K562 (cell line): ENCODE measurements at regions not wholly inside any gene's neighbourhood (a gene's known extent, or its start where the extent isn't known, plus 50 kb on each side); places are given as distances from the start of the nearest gene placed in this dataset.

Experiments used
- RBM22 ChIP-seq: fragments of 200-400 bp; formaldehyde crosslinking; IDR thresholded peaks from 2 replicates; pipeline ENCODE4 v1.6.1; 2018; ENCODE audit warnings: low read length, low read depth; ENCODE audit not compliant: poor library complexity, severe bottlenecking
- SMARCB1 ChIP-seq: IDR thresholded peaks from 2 replicates; pipeline ENCODE4 v1.6.1; 2011; ENCODE audit warnings: improper control_type of control experiment, low read depth; ENCODE audit not compliant: insufficient read length
- TAF15 ChIP-seq: fragments of 200-400 bp; formaldehyde crosslinking; IDR thresholded peaks from 2 replicates; pipeline ENCODE4 v1.6.1; 2017; ENCODE audit warnings: mild to moderate bottlenecking, low read depth, low read length, moderate library complexity
- ZNF212 ChIP-seq: fragments of 450-650 bp; formaldehyde crosslinking; IDR thresholded peaks from 2 replicates; pipeline ENCODE4 v1.4.0; 2020; ENCODE audit warnings: mild to moderate bottlenecking
- ZNF780A ChIP-seq: fragments of 250-450 bp; sonication (Bioruptor Pico); IDR thresholded peaks from 2 replicates; pipeline ENCODE4 v1.5.0; 2021; ENCODE audit warnings: mild to moderate bottlenecking
- TF ChIP-seq, protein P1 (sequence below): fragments of 200-600 bp; sonication (generic); IDR thresholded peaks from one replicate; pipeline ENCODE4 v1.6.1; 2012; ENCODE audit warnings: mild to moderate bottlenecking, low read depth, low read length, inconsistent platforms
- TF ChIP-seq, protein P2 (sequence below): sonication (generic); formaldehyde crosslinking; IDR thresholded peaks from 2 replicates; pipeline ENCODE4 v1.8.1; 2023; ENCODE audit warnings: mild to moderate bottlenecking, missing genetic modification reagents
- TF ChIP-seq, protein P3 (sequence below): fragments of 450-650 bp; IDR thresholded peaks from 2 replicates; pipeline ENCODE4 v1.7.1; 2018; ENCODE audit warnings: mild to moderate bottlenecking, low read depth; ENCODE audit not compliant: partially characterized antibody
- TF ChIP-seq, protein P4 (sequence below), 2 experiments: fragments of 200-800 bp in 1 of 2; sonication (Bioruptor generic) in 1 of 2; sonication (generic) in 1 of 2; formaldehyde crosslinking in 1 of 2; IDR thresholded peaks in 1 of 2; conservative IDR thresholded peaks in 1 of 2; 2 replicates each; pipeline versions ENCODE4 v1.5.0 to v1.6.1; 2016 to 2020; ENCODE audit warnings: missing compliant biosample characterization in 1 of 2, missing genetic modification characterization in 1 of 2, missing genetic modification reagents in 1 of 2

DNA sequence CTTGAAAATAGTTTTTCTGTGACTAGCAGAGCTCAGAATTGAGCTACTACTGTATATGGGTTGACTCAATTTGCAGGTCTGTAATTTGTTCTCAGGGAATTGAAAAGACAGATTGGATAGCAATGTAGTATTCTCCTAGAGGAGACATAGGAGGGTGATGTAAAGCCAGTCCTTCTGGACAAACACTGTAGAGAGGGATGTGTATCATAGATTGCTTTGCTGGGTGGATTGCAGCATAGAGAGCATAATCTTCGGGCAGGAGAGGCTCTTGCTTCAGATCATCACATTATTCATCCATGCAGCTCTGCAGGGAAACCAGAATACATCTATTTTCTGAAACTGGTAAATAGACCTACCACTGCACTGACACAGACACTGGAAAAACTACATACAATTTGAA, 1110.5 kb downstream of the RAPGEF2 start (continued):
- TF ChIP-seq, protein P1, sequence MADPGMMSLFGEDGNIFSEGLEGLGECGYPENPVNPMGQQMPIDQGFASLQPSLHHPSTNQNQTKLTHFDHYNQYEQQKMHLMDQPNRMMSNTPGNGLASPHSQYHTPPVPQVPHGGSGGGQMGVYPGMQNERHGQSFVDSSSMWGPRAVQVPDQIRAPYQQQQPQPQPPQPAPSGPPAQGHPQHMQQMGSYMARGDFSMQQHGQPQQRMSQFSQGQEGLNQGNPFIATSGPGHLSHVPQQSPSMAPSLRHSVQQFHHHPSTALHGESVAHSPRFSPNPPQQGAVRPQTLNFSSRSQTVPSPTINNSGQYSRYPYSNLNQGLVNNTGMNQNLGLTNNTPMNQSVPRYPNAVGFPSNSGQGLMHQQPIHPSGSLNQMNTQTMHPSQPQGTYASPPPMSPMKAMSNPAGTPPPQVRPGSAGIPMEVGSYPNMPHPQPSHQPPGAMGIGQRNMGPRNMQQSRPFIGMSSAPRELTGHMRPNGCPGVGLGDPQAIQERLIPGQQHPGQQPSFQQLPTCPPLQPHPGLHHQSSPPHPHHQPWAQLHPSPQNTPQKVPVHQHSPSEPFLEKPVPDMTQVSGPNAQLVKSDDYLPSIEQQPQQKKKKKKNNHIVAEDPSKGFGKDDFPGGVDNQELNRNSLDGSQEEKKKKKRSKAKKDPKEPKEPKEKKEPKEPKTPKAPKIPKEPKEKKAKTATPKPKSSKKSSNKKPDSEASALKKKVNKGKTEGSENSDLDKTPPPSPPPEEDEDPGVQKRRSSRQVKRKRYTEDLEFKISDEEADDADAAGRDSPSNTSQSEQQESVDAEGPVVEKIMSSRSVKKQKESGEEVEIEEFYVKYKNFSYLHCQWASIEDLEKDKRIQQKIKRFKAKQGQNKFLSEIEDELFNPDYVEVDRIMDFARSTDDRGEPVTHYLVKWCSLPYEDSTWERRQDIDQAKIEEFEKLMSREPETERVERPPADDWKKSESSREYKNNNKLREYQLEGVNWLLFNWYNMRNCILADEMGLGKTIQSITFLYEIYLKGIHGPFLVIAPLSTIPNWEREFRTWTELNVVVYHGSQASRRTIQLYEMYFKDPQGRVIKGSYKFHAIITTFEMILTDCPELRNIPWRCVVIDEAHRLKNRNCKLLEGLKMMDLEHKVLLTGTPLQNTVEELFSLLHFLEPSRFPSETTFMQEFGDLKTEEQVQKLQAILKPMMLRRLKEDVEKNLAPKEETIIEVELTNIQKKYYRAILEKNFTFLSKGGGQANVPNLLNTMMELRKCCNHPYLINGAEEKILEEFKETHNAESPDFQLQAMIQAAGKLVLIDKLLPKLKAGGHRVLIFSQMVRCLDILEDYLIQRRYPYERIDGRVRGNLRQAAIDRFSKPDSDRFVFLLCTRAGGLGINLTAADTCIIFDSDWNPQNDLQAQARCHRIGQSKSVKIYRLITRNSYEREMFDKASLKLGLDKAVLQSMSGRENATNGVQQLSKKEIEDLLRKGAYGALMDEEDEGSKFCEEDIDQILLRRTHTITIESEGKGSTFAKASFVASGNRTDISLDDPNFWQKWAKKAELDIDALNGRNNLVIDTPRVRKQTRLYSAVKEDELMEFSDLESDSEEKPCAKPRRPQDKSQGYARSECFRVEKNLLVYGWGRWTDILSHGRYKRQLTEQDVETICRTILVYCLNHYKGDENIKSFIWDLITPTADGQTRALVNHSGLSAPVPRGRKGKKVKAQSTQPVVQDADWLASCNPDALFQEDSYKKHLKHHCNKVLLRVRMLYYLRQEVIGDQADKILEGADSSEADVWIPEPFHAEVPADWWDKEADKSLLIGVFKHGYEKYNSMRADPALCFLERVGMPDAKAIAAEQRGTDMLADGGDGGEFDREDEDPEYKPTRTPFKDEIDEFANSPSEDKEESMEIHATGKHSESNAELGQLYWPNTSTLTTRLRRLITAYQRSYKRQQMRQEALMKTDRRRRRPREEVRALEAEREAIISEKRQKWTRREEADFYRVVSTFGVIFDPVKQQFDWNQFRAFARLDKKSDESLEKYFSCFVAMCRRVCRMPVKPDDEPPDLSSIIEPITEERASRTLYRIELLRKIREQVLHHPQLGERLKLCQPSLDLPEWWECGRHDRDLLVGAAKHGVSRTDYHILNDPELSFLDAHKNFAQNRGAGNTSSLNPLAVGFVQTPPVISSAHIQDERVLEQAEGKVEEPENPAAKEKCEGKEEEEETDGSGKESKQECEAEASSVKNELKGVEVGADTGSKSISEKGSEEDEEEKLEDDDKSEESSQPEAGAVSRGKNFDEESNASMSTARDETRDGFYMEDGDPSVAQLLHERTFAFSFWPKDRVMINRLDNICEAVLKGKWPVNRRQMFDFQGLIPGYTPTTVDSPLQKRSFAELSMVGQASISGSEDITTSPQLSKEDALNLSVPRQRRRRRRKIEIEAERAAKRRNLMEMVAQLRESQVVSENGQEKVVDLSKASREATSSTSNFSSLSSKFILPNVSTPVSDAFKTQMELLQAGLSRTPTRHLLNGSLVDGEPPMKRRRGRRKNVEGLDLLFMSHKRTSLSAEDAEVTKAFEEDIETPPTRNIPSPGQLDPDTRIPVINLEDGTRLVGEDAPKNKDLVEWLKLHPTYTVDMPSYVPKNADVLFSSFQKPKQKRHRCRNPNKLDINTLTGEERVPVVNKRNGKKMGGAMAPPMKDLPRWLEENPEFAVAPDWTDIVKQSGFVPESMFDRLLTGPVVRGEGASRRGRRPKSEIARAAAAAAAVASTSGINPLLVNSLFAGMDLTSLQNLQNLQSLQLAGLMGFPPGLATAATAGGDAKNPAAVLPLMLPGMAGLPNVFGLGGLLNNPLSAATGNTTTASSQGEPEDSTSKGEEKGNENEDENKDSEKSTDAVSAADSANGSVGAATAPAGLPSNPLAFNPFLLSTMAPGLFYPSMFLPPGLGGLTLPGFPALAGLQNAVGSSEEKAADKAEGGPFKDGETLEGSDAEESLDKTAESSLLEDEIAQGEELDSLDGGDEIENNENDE: no peak
- TF ChIP-seq ZNF212 (CRISPR knock-in tag): no peak
- TF ChIP-seq, protein P2, sequence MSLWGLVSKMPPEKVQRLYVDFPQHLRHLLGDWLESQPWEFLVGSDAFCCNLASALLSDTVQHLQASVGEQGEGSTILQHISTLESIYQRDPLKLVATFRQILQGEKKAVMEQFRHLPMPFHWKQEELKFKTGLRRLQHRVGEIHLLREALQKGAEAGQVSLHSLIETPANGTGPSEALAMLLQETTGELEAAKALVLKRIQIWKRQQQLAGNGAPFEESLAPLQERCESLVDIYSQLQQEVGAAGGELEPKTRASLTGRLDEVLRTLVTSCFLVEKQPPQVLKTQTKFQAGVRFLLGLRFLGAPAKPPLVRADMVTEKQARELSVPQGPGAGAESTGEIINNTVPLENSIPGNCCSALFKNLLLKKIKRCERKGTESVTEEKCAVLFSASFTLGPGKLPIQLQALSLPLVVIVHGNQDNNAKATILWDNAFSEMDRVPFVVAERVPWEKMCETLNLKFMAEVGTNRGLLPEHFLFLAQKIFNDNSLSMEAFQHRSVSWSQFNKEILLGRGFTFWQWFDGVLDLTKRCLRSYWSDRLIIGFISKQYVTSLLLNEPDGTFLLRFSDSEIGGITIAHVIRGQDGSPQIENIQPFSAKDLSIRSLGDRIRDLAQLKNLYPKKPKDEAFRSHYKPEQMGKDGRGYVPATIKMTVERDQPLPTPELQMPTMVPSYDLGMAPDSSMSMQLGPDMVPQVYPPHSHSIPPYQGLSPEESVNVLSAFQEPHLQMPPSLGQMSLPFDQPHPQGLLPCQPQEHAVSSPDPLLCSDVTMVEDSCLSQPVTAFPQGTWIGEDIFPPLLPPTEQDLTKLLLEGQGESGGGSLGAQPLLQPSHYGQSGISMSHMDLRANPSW (CRISPR knock-in tag): no peak
- no peak for TF ChIP-seq TAF15
- no peak for TF ChIP-seq SMARCB1
- no peak for TF ChIP-seq RBM22
- no peak for TF ChIP-seq ZNF780A (CRISPR knock-in tag)
- TF ChIP-seq, protein P3, sequence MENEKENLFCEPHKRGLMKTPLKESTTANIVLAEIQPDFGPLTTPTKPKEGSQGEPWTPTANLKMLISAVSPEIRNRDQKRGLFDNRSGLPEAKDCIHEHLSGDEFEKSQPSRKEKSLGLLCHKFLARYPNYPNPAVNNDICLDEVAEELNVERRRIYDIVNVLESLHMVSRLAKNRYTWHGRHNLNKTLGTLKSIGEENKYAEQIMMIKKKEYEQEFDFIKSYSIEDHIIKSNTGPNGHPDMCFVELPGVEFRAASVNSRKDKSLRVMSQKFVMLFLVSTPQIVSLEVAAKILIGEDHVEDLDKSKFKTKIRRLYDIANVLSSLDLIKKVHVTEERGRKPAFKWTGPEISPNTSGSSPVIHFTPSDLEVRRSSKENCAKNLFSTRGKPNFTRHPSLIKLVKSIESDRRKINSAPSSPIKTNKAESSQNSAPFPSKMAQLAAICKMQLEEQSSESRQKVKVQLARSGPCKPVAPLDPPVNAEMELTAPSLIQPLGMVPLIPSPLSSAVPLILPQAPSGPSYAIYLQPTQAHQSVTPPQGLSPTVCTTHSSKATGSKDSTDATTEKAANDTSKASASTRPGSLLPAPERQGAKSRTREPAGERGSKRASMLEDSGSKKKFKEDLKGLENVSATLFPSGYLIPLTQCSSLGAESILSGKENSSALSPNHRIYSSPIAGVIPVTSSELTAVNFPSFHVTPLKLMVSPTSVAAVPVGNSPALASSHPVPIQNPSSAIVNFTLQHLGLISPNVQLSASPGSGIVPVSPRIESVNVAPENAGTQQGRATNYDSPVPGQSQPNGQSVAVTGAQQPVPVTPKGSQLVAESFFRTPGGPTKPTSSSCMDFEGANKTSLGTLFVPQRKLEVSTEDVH: no peak
- TF ChIP-seq, protein P4, sequence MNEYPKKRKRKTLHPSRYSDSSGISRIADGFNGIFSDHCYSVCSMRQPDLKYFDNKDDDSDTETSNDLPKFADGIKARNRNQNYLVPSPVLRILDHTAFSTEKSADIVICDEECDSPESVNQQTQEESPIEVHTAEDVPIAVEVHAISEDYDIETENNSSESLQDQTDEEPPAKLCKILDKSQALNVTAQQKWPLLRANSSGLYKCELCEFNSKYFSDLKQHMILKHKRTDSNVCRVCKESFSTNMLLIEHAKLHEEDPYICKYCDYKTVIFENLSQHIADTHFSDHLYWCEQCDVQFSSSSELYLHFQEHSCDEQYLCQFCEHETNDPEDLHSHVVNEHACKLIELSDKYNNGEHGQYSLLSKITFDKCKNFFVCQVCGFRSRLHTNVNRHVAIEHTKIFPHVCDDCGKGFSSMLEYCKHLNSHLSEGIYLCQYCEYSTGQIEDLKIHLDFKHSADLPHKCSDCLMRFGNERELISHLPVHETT (CRISPR knock-in tag; conservative IDR thresholded peaks at IDR 0.05 in 1 of 2, IDR thresholded peaks at IDR 0.05 in 1 of 2): no peak
